Central memory CD8-positive, alpha-beta T cell (primary cell): ENCODE measurements at regions not wholly inside any gene's neighbourhood (a gene's known extent, or its start where the extent isn't known, plus 50 kb on each side); places are given as distances from the start of the nearest gene placed in this dataset.
"Not testable (repeated sequence)": the region's sequence is repeated elsewhere in the genome, so short reads cannot be mapped to it uniquely, and the experiment has no call there.

Source experiments
- ATAC-seq: fragments of 150-1000 bp; cut with Tn5 transposase; replicated peaks from 2 replicates; pipeline ENCODE4 v1.10.0; 2022; ENCODE audit warnings: mild to moderate bottlenecking, moderate FRiP score, moderate number of reproducible peaks; ENCODE audit not compliant: poor library complexity, severe bottlenecking; ENCODE audit errors: extremely low read depth
- DNase-seq, 2 donors: peaks; one replicate each; pipeline ENCODE4 v3.0.0; 2021; ENCODE audit warnings: low spot score in 2 of 2
- H3K27ac Mint-ChIP-seq: one replicate; pipeline ENCODE4 v1.8.0; 2022; ENCODE audit warnings: low read depth, mild to moderate bottlenecking, moderate library complexity, mixed read lengths
- H3K27me3 Mint-ChIP-seq: one replicate; pipeline ENCODE4 v1.8.0; 2022; ENCODE audit warnings: mixed read lengths
- H3K36me3 Mint-ChIP-seq: one replicate; pipeline ENCODE4 v1.8.0; 2022; ENCODE audit warnings: mild to moderate bottlenecking, moderate library complexity, mixed read lengths; ENCODE audit not compliant: insufficient read depth
- H3K4me1 Mint-ChIP-seq: one replicate; pipeline ENCODE4 v1.8.0; 2022; ENCODE audit warnings: mixed read lengths
- H3K4me3 Mint-ChIP-seq: one replicate; pipeline ENCODE4 v1.8.0; 2022; ENCODE audit warnings: mild to moderate bottlenecking, moderate library complexity, mixed read lengths
- H3K9me3 Mint-ChIP-seq: one replicate; pipeline ENCODE4 v1.8.0; 2022; ENCODE audit warnings: mixed read lengths

DNA sequence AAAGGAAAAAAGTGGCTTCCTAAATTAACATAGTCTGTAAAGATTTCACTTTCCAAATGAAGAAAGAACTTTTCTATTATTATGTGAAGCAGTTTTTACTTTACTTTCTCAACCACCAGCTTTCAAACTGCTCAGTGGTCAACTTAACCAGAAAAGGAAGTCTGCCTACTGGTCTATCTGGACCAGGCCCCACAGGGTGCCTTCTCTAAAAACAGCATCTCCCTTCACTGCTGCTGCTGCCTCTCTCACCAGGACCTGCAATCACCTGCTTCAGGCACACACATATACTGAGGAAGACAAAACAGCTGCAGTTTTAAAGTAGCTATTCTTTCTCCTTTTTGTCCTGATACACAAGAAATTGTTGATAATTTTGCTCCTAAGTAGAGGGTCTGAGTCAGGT is 221.3 kb upstream of the DCC start:
- DNase-seq: no peak
- no peak overlapping the region for H3K27ac Mint-ChIP-seq
- peaks cover 24% of the 10 kb centered on the region for H3K9me3 Mint-ChIP-seq
- ATAC-seq: no peak
- H3K36me3 Mint-ChIP-seq: no peaks in the 10 kb centered on the region
- H3K4me3 Mint-ChIP-seq: no peak overlapping the region
- no peaks in the 10 kb centered on the region for H3K4me1 Mint-ChIP-seq
- no peaks in the 10 kb centered on the region for H3K27me3 Mint-ChIP-seq

DNA sequence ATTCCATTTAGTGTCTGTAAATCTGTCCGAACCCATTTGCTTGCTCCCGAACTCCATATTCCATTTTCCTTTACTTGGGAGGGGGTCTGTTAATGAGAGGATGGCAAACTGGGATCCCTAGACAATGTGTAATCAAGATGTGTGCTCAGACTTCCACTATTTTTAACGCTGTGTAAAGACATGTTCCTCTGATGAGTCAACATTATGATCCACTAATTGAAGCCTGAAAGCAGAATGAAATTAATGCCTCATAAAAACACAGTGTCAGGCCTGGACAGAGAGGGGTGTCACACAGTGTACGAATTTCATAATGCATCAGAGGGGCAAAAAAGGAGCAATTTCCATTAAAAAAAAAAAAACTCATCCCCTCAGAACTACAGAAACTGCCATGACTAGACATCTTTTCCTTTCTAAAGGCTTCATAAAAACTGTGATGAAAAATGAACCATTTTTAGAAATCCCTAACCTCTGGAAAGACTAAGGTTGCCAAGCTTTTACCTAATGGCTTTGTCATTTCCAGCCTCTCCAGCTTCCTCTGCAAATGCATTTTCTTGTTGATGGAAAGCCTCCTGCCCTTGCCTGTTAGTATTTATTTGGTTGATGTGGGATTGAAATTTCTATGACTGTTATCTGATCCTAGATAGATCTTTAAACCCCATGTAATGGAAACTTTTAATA is 209.2 kb upstream of the DCC start:
- Mint-ChIP-seq H3K27me3 (no peaks in the 10 kb centered on the region), H3K4me1 (no peaks in the 10 kb centered on the region), H3K36me3 (peaks cover 1% of the 10 kb centered on the region), H3K9me3 (peaks cover 5% of the 10 kb centered on the region), H3K27ac (no peak overlapping the region), H3K4me3 (no peak overlapping the region)
- DNase-seq (no peak), ATAC-seq (no peak)

DNA sequence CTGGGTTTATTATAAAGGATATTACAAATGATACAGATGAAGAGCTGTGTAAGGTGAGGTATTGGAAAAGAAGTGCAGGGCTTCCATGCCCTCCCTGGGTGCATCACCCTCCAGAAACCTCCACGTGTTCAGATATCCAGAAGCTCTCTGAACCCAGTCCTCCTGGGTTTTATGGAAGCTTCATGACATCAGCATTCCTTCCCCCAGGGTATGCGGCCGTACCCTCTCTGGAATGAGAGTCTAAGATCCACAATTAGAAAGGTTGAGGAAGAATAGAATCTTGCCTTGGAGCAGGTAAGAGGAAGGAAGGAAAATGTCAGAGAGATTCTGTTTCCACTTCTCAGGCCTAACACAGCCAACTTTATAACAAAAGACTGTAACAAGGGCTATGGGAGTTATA is 208.2 kb upstream of the DCC start:
- Mint-ChIP-seq H3K27ac (no peak overlapping the region), H3K27me3 (no peaks in the 10 kb centered on the region), H3K4me1 (no peaks in the 10 kb centered on the region), H3K36me3 (peaks cover 1% of the 10 kb centered on the region), H3K9me3 (peaks cover 10% of the 10 kb centered on the region), H3K4me3 (no peak overlapping the region)
- no peak for ATAC-seq
- DNase-seq: no peak

DNA sequence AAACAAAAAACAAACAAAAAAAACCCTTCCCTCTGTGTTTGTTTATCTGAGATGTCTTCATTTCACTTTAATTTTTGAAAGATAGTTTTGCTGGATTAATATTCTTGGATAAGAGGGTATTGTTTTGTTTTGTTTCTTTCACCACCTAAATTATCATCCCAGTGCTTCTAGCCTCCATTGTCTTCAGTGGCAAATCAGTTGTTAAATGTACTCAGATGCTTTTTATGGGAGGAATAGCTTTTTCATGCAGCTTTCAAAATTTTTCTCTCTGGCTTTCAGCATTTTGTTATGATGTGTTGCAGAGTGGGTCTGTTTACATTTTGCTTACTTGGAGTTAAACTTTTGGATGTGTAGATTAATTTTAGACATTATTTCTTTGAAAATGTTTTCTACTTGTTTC is 203.5 kb upstream of the DCC start:
- H3K27ac Mint-ChIP-seq: no peak overlapping the region
- H3K36me3 Mint-ChIP-seq: peaks cover 1% of the 10 kb centered on the region
- no peak overlapping the region for H3K4me3 Mint-ChIP-seq
- H3K4me1 Mint-ChIP-seq: no peaks in the 10 kb centered on the region
- ATAC-seq: no peak
- H3K27me3 Mint-ChIP-seq: no peaks in the 10 kb centered on the region
- H3K9me3 Mint-ChIP-seq: peaks cover 8% of the 10 kb centered on the region
- no peak for DNase-seq

DNA sequence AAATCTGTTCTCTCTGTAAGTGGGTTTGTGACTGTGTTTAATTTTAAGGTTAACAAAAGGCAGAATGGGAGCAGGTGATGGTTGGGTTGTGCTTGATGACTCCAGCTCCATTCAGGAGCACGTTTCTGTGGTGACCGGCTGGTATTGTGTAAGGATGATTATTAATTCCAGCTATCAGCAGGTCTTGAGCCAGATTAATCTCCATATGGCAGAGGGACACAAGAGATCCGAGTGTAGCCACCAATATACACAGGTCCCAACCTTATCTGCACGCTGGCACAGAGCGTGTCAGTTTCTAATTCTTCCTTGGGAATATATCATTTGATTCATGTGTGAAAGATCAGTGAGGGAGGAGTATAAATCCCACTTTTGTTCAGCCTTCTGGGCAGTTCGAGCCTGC is 199.0 kb upstream of the DCC start:
- H3K36me3 Mint-ChIP-seq: no peaks in the 10 kb centered on the region
- no peaks in the 10 kb centered on the region for H3K27me3 Mint-ChIP-seq
- no peak overlapping the region for H3K27ac Mint-ChIP-seq
- no peaks in the 10 kb centered on the region for H3K4me1 Mint-ChIP-seq
- DNase-seq: no peak
- no peak for ATAC-seq
- no peak overlapping the region for H3K4me3 Mint-ChIP-seq
- peaks cover 13% of the 10 kb centered on the region for H3K9me3 Mint-ChIP-seq

DNA sequence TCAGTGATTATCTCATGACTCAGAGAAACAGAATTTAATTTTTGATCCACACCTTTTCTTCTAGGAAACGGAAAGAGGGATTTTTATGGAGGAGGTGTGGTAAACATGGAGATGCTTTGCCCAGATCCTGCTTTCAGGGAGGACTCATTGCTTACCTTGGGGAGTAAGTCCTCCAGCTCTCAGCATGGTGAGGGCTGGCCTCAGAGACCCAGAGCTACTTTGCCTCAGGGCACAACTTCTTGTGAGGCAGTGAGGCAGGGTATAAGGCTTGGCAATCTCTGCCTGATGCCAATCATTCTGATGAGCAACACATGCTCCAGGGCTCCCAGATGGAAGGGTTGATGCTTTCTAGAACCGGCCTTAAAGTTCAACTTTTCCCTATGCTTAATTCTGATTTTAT is 189.9 kb upstream of the DCC start:
- Mint-ChIP-seq H3K4me1 (no peaks in the 10 kb centered on the region), H3K27me3 (no peaks in the 10 kb centered on the region), H3K36me3 (peaks cover 2% of the 10 kb centered on the region), H3K9me3 (peaks cover 13% of the 10 kb centered on the region), H3K27ac (no peak overlapping the region), H3K4me3 (no peak overlapping the region)
- DNase-seq (no peak), ATAC-seq (no peak)

DNA sequence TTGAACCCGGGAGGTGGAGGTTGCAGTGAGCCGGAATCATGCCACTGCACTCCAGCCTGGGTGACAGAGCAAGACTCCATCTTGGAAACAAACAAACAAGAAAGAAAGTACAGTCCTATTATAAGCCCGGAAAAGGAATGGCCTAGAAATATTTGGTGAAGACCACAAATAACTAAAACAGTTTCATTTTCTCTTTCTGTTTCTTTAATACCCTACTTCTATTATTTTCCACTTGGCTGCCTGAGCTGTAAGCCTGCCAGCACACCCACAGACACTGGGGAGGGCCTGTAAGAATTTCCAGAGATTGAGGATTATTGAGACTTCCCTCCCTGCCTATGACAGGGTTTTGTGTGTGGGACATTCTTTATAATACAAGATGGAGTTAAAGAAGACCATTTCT is 188.0 kb upstream of the DCC start:
- Mint-ChIP-seq H3K27me3 (no peaks in the 10 kb centered on the region), H3K27ac (no peak overlapping the region), H3K4me1 (no peaks in the 10 kb centered on the region), H3K36me3 (peaks cover 2% of the 10 kb centered on the region), H3K4me3 (no peak overlapping the region), H3K9me3 (peaks cover 13% of the 10 kb centered on the region)
- ATAC-seq (no peak), DNase-seq (no peak)

DNA sequence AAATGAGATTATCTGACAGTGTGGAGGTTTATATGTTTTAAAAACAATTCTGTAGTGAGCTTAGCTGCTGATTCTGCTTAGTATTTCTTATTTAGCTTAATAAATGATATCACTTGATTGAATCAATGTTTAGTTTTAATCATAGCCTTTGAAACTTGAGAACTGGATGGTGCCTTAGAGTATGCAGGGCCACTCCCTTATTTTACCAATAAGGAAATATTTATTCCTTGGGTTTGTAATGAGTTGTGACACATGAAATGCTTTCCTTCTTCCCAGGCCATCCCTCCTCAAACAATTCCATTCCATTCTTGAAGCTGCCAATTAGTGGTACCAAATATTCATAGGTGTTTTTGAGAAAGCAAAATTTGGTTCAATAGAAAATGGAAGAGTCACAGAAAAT is 183.8 kb upstream of the DCC start:
- DNase-seq: no peak
- Mint-ChIP-seq H3K4me1 (no peaks in the 10 kb centered on the region), H3K27ac (no peak overlapping the region), H3K27me3 (no peaks in the 10 kb centered on the region), H3K4me3 (no peak overlapping the region), H3K9me3 (no peaks in the 10 kb centered on the region), H3K36me3 (no peaks in the 10 kb centered on the region)
- no peak for ATAC-seq

DNA sequence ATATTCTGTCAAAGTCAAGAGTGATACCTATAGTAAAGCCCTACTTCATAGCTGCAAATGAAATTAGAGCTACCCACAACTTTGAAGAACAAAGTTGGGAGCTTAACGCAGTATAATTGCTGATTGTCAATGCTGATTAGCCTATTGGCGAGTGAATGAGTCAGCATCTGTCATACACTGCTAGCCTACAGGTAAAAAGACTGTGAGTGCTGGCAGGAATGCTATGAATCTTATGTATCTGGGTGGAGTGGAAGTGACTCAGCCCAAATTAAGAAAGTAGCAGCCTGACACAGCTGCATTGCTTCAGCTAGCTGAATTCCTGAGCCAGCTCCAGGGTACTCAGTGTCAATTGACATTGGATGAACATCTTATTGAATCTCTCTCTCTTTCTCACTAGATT is 179.4 kb upstream of the DCC start:
- Mint-ChIP-seq H3K9me3 (peaks cover 6% of the 10 kb centered on the region), H3K27ac (no peak overlapping the region), H3K36me3 (no peaks in the 10 kb centered on the region), H3K4me1 (no peaks in the 10 kb centered on the region), H3K4me3 (no peak overlapping the region), H3K27me3 (no peaks in the 10 kb centered on the region)
- DNase-seq: no peak
- ATAC-seq: no peak

DNA sequence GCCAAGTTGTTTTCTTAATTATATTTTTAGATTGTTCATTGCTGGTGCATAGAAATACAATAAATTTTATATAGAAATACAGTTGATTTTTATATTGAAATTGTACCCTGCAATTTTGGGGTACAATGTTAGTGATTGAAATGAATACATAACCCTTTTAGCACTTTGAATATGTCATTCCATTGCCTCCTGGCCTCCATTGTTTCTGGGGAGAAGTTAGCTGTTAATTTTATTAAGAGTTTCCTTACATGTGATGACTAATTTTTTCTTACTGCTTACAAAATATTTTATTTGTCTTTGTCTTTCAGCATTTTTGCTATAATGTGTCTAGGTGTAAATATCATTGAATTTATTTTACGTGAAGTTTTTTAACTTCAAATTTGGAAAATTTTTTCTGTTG is 176.5 kb upstream of the DCC start:
- Mint-ChIP-seq H3K4me3 (no peak overlapping the region), H3K36me3 (no peaks in the 10 kb centered on the region), H3K9me3 (peaks cover 6% of the 10 kb centered on the region), H3K27ac (no peak overlapping the region), H3K27me3 (no peaks in the 10 kb centered on the region), H3K4me1 (no peaks in the 10 kb centered on the region)
- no peak for ATAC-seq
- DNase-seq: no peak

DNA sequence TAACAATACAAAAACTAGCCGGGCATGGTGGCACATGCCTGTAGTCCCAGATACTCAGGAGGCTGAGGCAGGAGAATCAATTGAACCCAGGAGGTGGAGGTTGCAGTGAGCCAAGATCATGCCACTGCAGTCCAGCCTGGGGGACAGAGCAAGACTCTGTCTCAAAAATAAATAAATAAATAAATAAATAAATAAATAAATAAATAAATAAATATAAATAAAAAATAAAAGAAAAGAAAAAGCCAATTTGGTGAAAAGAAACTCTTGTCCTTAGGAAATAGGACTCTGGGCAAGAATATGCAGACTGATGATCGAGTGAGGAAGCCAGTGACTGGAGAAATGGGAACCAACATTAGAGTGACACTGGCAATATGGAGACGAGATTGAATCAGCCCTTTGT is 171.9 kb upstream of the DCC start:
- H3K36me3 Mint-ChIP-seq, ATAC-seq, H3K4me3 Mint-ChIP-seq, DNase-seq, H3K27ac Mint-ChIP-seq, H3K27me3 Mint-ChIP-seq, H3K4me1 Mint-ChIP-seq: not testable (repeated sequence)
- H3K9me3 Mint-ChIP-seq: peaks cover 12% of the 10 kb centered on the region

DNA sequence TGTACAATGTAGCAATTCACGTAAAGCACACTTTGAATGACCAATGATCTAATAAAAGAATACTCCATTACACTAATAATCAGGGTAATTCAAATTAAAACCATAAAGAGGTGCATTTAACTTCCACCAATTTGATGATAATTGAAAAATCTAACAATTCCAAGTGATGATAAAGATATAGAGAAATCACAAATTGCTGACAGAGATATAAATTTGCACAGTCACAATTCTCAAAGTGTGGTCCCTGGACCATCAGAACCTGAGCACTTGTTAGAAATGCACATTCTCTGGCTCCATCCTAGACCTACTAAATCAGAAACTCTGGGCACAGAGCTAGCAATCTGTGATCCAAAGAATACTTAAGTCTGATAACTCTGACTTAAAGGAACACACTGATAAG is 165.8 kb upstream of the DCC start:
- Mint-ChIP-seq H3K27me3 (no peaks in the 10 kb centered on the region), H3K4me3 (no peak overlapping the region), H3K9me3 (peaks cover 16% of the 10 kb centered on the region), H3K36me3 (no peaks in the 10 kb centered on the region), H3K27ac (no peak overlapping the region), H3K4me1 (no peaks in the 10 kb centered on the region)
- ATAC-seq: no peak
- DNase-seq: no peak

DNA sequence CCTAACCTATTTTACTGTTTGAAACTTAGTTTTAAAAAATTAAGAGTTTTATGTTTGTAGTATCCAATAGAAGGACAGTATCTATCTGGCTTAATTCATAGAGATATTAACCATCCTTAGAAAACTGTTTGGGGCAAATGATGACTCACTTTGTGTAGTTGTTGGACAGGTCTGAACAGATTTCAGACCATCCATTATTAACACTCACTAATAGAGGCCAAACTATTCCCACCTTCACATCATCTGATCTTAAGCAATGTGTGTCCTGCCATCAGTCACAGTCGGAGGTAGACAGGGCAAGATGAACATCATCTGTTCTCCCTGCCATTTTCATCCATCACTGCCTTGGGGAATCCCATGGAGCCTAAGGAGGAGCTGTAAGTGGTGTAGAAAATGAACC is 164.6 kb upstream of the DCC start:
- Mint-ChIP-seq H3K4me1 (no peaks in the 10 kb centered on the region), H3K4me3 (no peak overlapping the region), H3K27ac (no peak overlapping the region), H3K36me3 (no peaks in the 10 kb centered on the region), H3K9me3 (peaks cover 16% of the 10 kb centered on the region), H3K27me3 (no peaks in the 10 kb centered on the region)
- DNase-seq (no peak), ATAC-seq (no peak)

DNA sequence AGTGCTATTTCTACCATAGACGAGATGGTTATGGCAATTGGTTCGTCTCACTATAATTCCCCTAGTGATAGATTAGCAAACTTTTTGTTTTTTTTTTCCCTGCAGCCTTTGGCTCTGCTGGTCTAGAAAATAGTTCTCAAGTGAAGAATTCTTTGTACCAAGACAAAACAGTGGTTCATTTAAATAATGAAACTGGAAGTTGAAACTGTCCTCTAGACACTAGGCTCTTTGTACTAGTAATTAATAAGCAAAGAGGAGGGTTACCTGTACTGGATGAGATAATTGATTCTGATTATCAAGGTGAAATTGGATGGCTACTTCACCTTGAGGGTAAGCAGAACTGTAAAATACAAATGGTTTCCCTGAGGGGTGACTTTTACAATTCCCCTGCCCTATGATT is 156.9 kb upstream of the DCC start:
- H3K27ac Mint-ChIP-seq: no peak overlapping the region
- no peaks in the 10 kb centered on the region for H3K36me3 Mint-ChIP-seq
- H3K4me1 Mint-ChIP-seq: no peaks in the 10 kb centered on the region
- H3K4me3 Mint-ChIP-seq: no peak overlapping the region
- H3K27me3 Mint-ChIP-seq: no peaks in the 10 kb centered on the region
- ATAC-seq (no peak), DNase-seq (no peak)
- H3K9me3 Mint-ChIP-seq: peaks cover 22% of the 10 kb centered on the region
